ENCODE measurements at regions not wholly inside any gene's neighbourhood (a gene's known extent, or its start where the extent isn't known, plus 50 kb on each side); places are given as distances from the start of the nearest gene placed in this dataset.

GRCh38 chr13:43994999-43995859 is 115.5 kb downstream of the LACC1 start:
- H4K20me1 ChIP-seq (ENCODE audit: control insufficient read depth, insufficient read depth, insufficient read length), result no peaks in the 10 kb centered on the region
- H3K18ac ChIP-seq (ENCODE audit: insufficient read length, low read depth, low read length), result no peak overlapping the region
- no peak overlapping the region for H2BK15ac ChIP-seq (ENCODE audit: low read depth, low read length)
- H4K8ac ChIP-seq (replicated peaks; ENCODE audit: insufficient read length, low read depth, low read length), result no peak overlapping the region
- H3K23ac ChIP-seq (ENCODE audit: insufficient read length, low read depth, low read length), result no peak overlapping the region
- H3K9ac ChIP-seq (ENCODE audit: extremely low read depth, insufficient read length, low read length), result no peak overlapping the region
- WGBS (ENCODE audit: extremely low coverage, insufficient read length, low lambda C conversion rate), result no CpG with 5 or more reads among the region's 7 CpGs
- TF ChIP-seq CTCF (conservative IDR thresholded peaks at IDR 0.05), result no peak
- no peaks in the 10 kb centered on the region for H3K9me3 ChIP-seq (ENCODE audit: control insufficient read depth, low read depth, low read length)
- H3K27ac Mint-ChIP-seq, result no peak overlapping the region
- H3K14ac ChIP-seq (ENCODE audit: insufficient read depth, low read length), result no peak overlapping the region
- no peak overlapping the region for H3K4me2 ChIP-seq (ENCODE audit: insufficient read depth, insufficient read length, low read length)
- H3K4me3 Mint-ChIP-seq, result no peak overlapping the region
- H3K79me2 ChIP-seq (ENCODE audit: insufficient read depth, low read length), result no peaks in the 10 kb centered on the region
- H3T11ph ChIP-seq (ENCODE audit: low read length), result no peak overlapping the region
- no peaks in the 10 kb centered on the region for H3K79me1 ChIP-seq (ENCODE audit: insufficient read depth, low read depth, low read length, poor library complexity, severe bottlenecking)
- no peaks in the 10 kb centered on the region for H3K27me3 ChIP-seq (ENCODE audit: insufficient read depth, low read length)
- H3K4me1 Mint-ChIP-seq, result peaks cover 10 to 15% of the 10 kb centered on the region in 2 experiments
- H3K56ac ChIP-seq (ENCODE audit: insufficient read length, low read depth, low read length), result no peak overlapping the region
- H4K91ac ChIP-seq (ENCODE audit: insufficient read length, low read depth, low read length), result no peak overlapping the region
- H4K5ac ChIP-seq (ENCODE audit: insufficient read length, low read depth, low read length), result no peak overlapping the region
- no peak for DNase-seq
- peaks cover 13 to 18% of the 10 kb centered on the region in 2 experiments for H3K9me3 Mint-ChIP-seq
- H3K36me3 Mint-ChIP-seq (ENCODE audit: insufficient read depth in 1 of 3, low read depth in 3 of 3), result peaks cover 0 to 10% (median 9%) of the 10 kb centered on the region in 3 experiments; a peak in 5 of 7 replicates
- H3K4me1 ChIP-seq (ENCODE audit: insufficient read depth, low read length), result peaks cover 4% of the 10 kb centered on the region; the same call in 1 of the 2 replicates
- peaks cover 1% of the 10 kb centered on the region for H3K27me3 Mint-ChIP-seq (ENCODE audit: low read depth)
- no peak overlapping the region for H2BK20ac ChIP-seq (ENCODE audit: low read depth, low read length, poor library complexity, severe bottlenecking)
- no peaks in the 10 kb centered on the region for H3K23me2 ChIP-seq (ENCODE audit: insufficient read length, low read depth, low read length, poor library complexity, severe bottlenecking)
- no peak overlapping the region for H2AK5ac ChIP-seq (ENCODE audit: insufficient read length, low read length)
- H3K27ac ChIP-seq (ENCODE audit: insufficient read length, low read depth, low read length), result no peak overlapping the region
- no peak overlapping the region for H3K4ac ChIP-seq (ENCODE audit: low read depth, low read length)
- H2BK12ac ChIP-seq (ENCODE audit: insufficient read length, low read depth, low read length), result no peak overlapping the region
- H2BK5ac ChIP-seq (ENCODE audit: insufficient read length, low read length), result no peak overlapping the region
- H2BK120ac ChIP-seq (ENCODE audit: low read depth, low read length, poor library complexity, severe bottlenecking), result no peak overlapping the region
- no peak overlapping the region for H2AFZ ChIP-seq (ENCODE audit: low read length)

Measured in H9 (cell line).